H1 (cell line): ENCODE measurements at regions not wholly inside any gene's neighbourhood (a gene's known extent, or its start where the extent isn't known, plus 50 kb on each side); places are given as distances from the start of the nearest gene placed in this dataset.

Experiments used
- CTCF ChIA-PET: fragments of 300-600 bp; sonication (Branson Sonifier 250); formaldehyde crosslinking; loops from one replicate; lab custom pipeline; 2021; ENCODE audit not compliant: partially characterized antibody; lab: Charles Lee
- POLR2A ChIA-PET: fragments of 300-600 bp; sonication (Branson Sonifier 250); formaldehyde crosslinking; loops from one replicate; lab custom pipeline; 2021; ENCODE audit warnings: inconsistent platforms; ENCODE audit not compliant: partially characterized antibody; lab: Charles Lee
- DNase-seq, 2 experiments: peaks; one replicate each; pipeline versions ENCODE4 v3.0.0 to v3.0.0-alpha.2; 2010 to 2022; ENCODE audit warnings: low spot score in 2 of 2, low read depth in 1 of 2, mixed read lengths in 1 of 2
- FAIRE-seq: peaks from 2 replicates; lab custom pipeline; 2011; peaks lifted over from hg19 to GRCh38; lab: Jason Lieb, UNC
- H2AFZ ChIP-seq: 2 replicates; pipeline ENCODE4 v1.8.1; 2012; ENCODE audit warnings: low read length, inconsistent platforms
- H2AK5ac ChIP-seq: 2 replicates; pipeline ENCODE4 v1.6.1; 2013; ENCODE audit warnings: low read depth, low read length
- H2BK120ac ChIP-seq: replicated peaks from 2 replicates; pipeline ENCODE3; 2013; ENCODE audit warnings: low read depth, low read length, inconsistent platforms
- H2BK12ac ChIP-seq: 2 replicates; pipeline ENCODE4 v1.6.1; 2013; ENCODE audit warnings: low read depth, low read length
- H2BK15ac ChIP-seq: 2 replicates; pipeline ENCODE4 v1.6.1; 2013; ENCODE audit warnings: low read length
- H2BK20ac ChIP-seq: 2 replicates; pipeline ENCODE4 v1.6.1; 2013; ENCODE audit warnings: low read length
- H2BK5ac ChIP-seq: 2 replicates; pipeline ENCODE4 v1.6.1; 2013; ENCODE audit warnings: low read depth, low read length
- H3K14ac ChIP-seq: 2 replicates; pipeline ENCODE4 v1.6.1; 2013; ENCODE audit warnings: inconsistent platforms; ENCODE audit not compliant: insufficient read length
- H3K18ac ChIP-seq: 2 replicates; pipeline ENCODE4 v1.6.1; 2013; ENCODE audit warnings: low read length; ENCODE audit errors: extremely low read depth
- H3K23ac ChIP-seq: 2 replicates; pipeline ENCODE4 v1.6.1; 2013; ENCODE audit warnings: inconsistent platforms; ENCODE audit not compliant: insufficient read length
- H3K23me2 ChIP-seq: 2 replicates; pipeline ENCODE4 v1.6.1; 2013; ENCODE audit warnings: low read depth, low read length
- H3K27ac ChIP-seq: 2 replicates; pipeline ENCODE4 v1.6.1; 2011; ENCODE audit warnings: low read depth, low read length, inconsistent platforms
- H3K27me3 ChIP-seq, 4 experiments: replicated peaks in 1 of 4; 1 replicate in 1 of 4; 2 replicates in 3 of 4; pipeline versions ENCODE4 v1.6.1 to v1.8.1; 2011 to 2013; ENCODE audit warnings: low read length in 3 of 4, mild to moderate bottlenecking in 3 of 4, inconsistent platforms in 2 of 4, mixed read lengths in 2 of 4, moderate library complexity in 1 of 4; ENCODE audit not compliant: control insufficient read depth in 3 of 4, insufficient read depth in 3 of 4; ENCODE audit errors: extremely low read depth in 1 of 4
- H3K36me3 ChIP-seq, 4 experiments: 2 replicates each; pipeline versions ENCODE4 v1.6.1 to v1.8.1; 2011 to 2013; ENCODE audit warnings: mild to moderate bottlenecking in 4 of 4, low read length in 3 of 4, moderate library complexity in 2 of 4, control low read depth in 1 of 4, inconsistent platforms in 1 of 4; ENCODE audit not compliant: insufficient read depth in 4 of 4, control insufficient read depth in 2 of 4
- H3K4ac ChIP-seq: replicated peaks from 2 replicates; pipeline ENCODE3; 2013; ENCODE audit warnings: low read length, low read depth, mixed read lengths, inconsistent platforms; ENCODE audit not compliant: insufficient read length
- H3K4me1 ChIP-seq, 4 experiments: replicated peaks in 1 of 4; 1 replicate in 1 of 4; 2 replicates in 3 of 4; pipeline versions ENCODE4 v1.6.1 to v1.8.1; 2011 to 2013; ENCODE audit warnings: low read length in 3 of 4, inconsistent platforms in 2 of 4, mixed read lengths in 1 of 4; ENCODE audit not compliant: insufficient read depth in 4 of 4, control insufficient read depth in 3 of 4
- H3K4me2 ChIP-seq, 2 experiments: 2 replicates each; pipeline versions ENCODE4 v1.6.1 to v1.8.1; 2011 to 2013; ENCODE audit warnings: low read depth in 2 of 2, low read length in 2 of 2, control low read depth in 1 of 2, inconsistent platforms in 1 of 2, mild to moderate bottlenecking in 1 of 2; ENCODE audit not compliant: insufficient read depth in 1 of 2
- H3K4me3 ChIP-seq, 4 experiments: fragments of 200-600, 300-600 bp in 1 of 4; sonication (generic), shearing (Covaris generic), sonication (Bioruptor Twin) in 1 of 4; 2 replicates each; pipeline versions ENCODE4 v1.5.1 to v1.8.1; 2011 to 2016; ENCODE audit warnings: low read length in 4 of 4, low read depth in 3 of 4, control low read depth in 2 of 4, inconsistent platforms in 2 of 4, mild to moderate bottlenecking in 2 of 4, mixed read lengths in 1 of 4, moderate library complexity in 1 of 4; ENCODE audit not compliant: insufficient read depth in 2 of 4; ENCODE audit errors: extremely low read depth in 1 of 4
- H3K56ac ChIP-seq: replicated peaks from 2 replicates; pipeline ENCODE3; 2013; ENCODE audit warnings: low read depth, mild to moderate bottlenecking, mixed read lengths, low read length, inconsistent platforms; ENCODE audit not compliant: insufficient read length
- H3K79me1 ChIP-seq: 2 replicates; pipeline ENCODE4 v1.6.1; 2013; ENCODE audit warnings: low read depth, low read length, control low read depth
- H3K79me2 ChIP-seq, 2 experiments: 2 replicates each; pipeline versions ENCODE4 v1.6.1 to v1.8.1; 2012 to 2013; ENCODE audit warnings: low read length in 2 of 2, mild to moderate bottlenecking in 2 of 2, inconsistent platforms in 1 of 2; ENCODE audit not compliant: insufficient read depth in 2 of 2, control insufficient read depth in 1 of 2
- H3K9ac ChIP-seq, 4 experiments: replicated peaks in 1 of 4; 1 replicate in 1 of 4; 2 replicates in 3 of 4; pipeline versions ENCODE4 v1.6.1 to v1.8.1; 2011 to 2013; ENCODE audit warnings: low read depth in 3 of 4, low read length in 3 of 4, control low read depth in 2 of 4, mild to moderate bottlenecking in 2 of 4, moderate library complexity in 2 of 4, inconsistent platforms in 1 of 4; ENCODE audit errors: extremely low read depth in 1 of 4
- H3K9me3 ChIP-seq, 2 experiments: 2 replicates each; pipeline versions ENCODE4 v1.6.1 to v1.8.1; 2012 to 2013; ENCODE audit warnings: mild to moderate bottlenecking in 2 of 2, moderate library complexity in 2 of 2, control low read depth in 1 of 2, inconsistent platforms in 1 of 2, low read depth in 1 of 2, low read length in 1 of 2, mixed read lengths in 1 of 2; ENCODE audit not compliant: insufficient read depth in 2 of 2
- H4K20me1 ChIP-seq, 2 experiments: replicated peaks in 1 of 2; 2 replicates each; pipeline versions ENCODE3 to v1.8.1; 2011 to 2013; ENCODE audit warnings: inconsistent platforms in 2 of 2, low read length in 2 of 2, mild to moderate bottlenecking in 1 of 2; ENCODE audit not compliant: insufficient read depth in 2 of 2, control insufficient read depth in 1 of 2
- H4K5ac ChIP-seq: 2 replicates; pipeline ENCODE4 v1.6.1; 2013; ENCODE audit warnings: low read length, low read depth, mixed read lengths, inconsistent platforms; ENCODE audit not compliant: insufficient read length
- H4K8ac ChIP-seq: 2 replicates; pipeline ENCODE4 v1.8.0; 2013; ENCODE audit warnings: mild to moderate bottlenecking, moderate library complexity, low read length, inconsistent platforms; ENCODE audit not compliant: insufficient read depth; ENCODE audit errors: extremely low read depth
- H4K91ac ChIP-seq: replicated peaks from 2 replicates; pipeline ENCODE3; 2013; ENCODE audit warnings: low read length, mixed read lengths, inconsistent platforms; ENCODE audit not compliant: insufficient read length
- CHD2 ChIP-seq: IDR thresholded peaks from 2 replicates; pipeline ENCODE4 v1.6.1; 2012; ENCODE audit warnings: low read length, improper control_type of control experiment
- POU5F1 ChIP-seq: IDR thresholded peaks from 2 replicates; pipeline ENCODE4 v1.6.1; 2011; ENCODE audit warnings: low read depth, mild to moderate bottlenecking, low read length, moderate library complexity
- SIX5 ChIP-seq: IDR thresholded peaks from 2 replicates; pipeline ENCODE4 v1.6.1; 2011; ENCODE audit warnings: mild to moderate bottlenecking, low read depth, low read length
- SP2 ChIP-seq: IDR thresholded peaks from 2 replicates; pipeline ENCODE4 v1.6.1; 2012; ENCODE audit warnings: mild to moderate bottlenecking, low read length, inconsistent platforms
- WGBS, 2 experiments: shearing (Covaris generic) in 1 of 2; methylation state at CpG; one replicate each; pipeline versions ENCODE4 v1.1.6 to v1.1.7; 2013 to 2015; ENCODE audit warnings: low lambda C conversion rate in 2 of 2, mixed read lengths in 2 of 2, inconsistent platforms in 1 of 2, low coverage in 1 of 2, missing lambda C conversion rate in 1 of 2; ENCODE audit not compliant: insufficient replicate concordance in 2 of 2, insufficient coverage in 1 of 2, insufficient read length in 1 of 2; ENCODE audit errors: extremely low coverage in 1 of 2, missing lambda C conversion rate in 1 of 2; 5-methylcytosine and 5-hydroxymethylcytosine counted together

DNA sequence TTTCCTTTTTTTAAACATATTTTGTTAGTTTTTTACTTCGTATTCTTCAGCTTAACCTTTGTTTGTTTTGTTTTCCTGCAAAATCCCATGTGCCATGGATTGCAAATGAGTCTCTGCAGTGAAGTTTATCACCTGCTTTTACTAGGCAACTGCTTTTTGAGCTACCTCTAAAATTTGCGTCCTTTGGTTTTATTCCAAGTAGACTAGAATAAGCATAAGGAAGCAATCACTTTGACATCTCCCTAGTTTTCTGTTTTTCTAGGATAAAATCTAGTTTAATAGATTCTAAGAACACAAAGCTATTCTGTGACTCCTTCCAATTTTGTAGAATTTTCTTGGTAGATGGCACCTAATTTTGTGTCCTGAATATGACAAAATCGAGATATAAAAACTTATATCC lies 1059.2 kb downstream of the OTOL1 start:
- Histone ChIP-seq H2BK15ac (no peak overlapping the region), H3K36me3 (no peaks in the 10 kb centered on the region; a peak in 1 of 8 replicates), H4K5ac (no peak overlapping the region), H3K18ac (no peak overlapping the region), H3K23ac (no peak overlapping the region), H3K27ac (no peak overlapping the region), H3K79me2 (no peaks in the 10 kb centered on the region), H2BK5ac (no peak overlapping the region), H2BK12ac (no peak overlapping the region), H3K9ac (no peak overlapping the region), H2BK20ac (no peak overlapping the region), H3K27me3 (no peaks in the 10 kb centered on the region), H3K4ac (no peak overlapping the region), H3K4me2 (no peak overlapping the region), H3K23me2 (no peaks in the 10 kb centered on the region), H3K4me1 (no peaks in the 10 kb centered on the region), H3K79me1 (no peaks in the 10 kb centered on the region), H4K91ac (no peak overlapping the region), H3K14ac (no peak overlapping the region), H4K8ac (no peak overlapping the region), H2BK120ac (no peak overlapping the region), H2AK5ac (no peak overlapping the region), H4K20me1 (no peaks in the 10 kb centered on the region), H3K4me3 (no peak overlapping the region), H3K56ac (no peak overlapping the region), H3K9me3 (no peaks in the 10 kb centered on the region), H2AFZ (no peak overlapping the region)
- ChIA-PET POLR2A (no interaction called here), CTCF (interaction anchor here (1.5 kb wide), 1 partner anchor 11 kb away, joined by 3 read pairs; no protein-coding TSS in a partner anchor)
- 86% methylated on average over 3 of the region's 3 CpGs; no CpG with 5 or more reads in 1 of the 2 experiments for WGBS, 2 experiments
- no peak for DNase-seq
- TF ChIP-seq SIX5, result no peak
- TF ChIP-seq SP2, result no peak
- TF ChIP-seq POU5F1, result no peak
- TF ChIP-seq CHD2, result no peak
- no peak for FAIRE-seq
